ENCODE measurements at regions not wholly inside any gene's neighbourhood (a gene's known extent, or its start where the extent isn't known, plus 50 kb on each side); places are given as distances from the start of the nearest gene placed in this dataset.

DNA sequence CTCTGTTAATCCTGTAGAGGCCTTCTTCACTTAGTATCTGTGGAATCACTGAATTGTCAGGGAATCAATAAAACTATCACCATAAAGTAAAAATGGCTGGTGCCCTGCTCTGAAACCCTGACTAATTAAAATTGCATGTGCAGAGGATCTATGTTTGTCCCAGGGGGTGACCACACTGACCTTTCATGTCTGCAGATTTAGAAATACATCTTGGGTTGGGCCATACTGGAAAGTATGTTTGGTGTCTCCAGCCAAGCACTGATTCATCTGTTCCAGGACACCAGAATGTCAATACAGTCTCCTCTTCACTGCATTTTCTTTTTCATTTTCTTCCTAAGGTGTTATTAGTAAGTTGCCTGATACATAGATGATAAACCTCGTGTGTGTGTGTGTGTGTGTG, 490.9 kb upstream of the INTU start:
- Histone ChIP-seq H3K4me1 (ENCODE audit: low read length) (peaks cover 7% of the 10 kb centered on the region; the same call in 1 of the 2 replicates), H3K79me2 (ENCODE audit: low read length) (no peaks in the 10 kb centered on the region), H3K4me3 (ENCODE audit: low read length) (no peak overlapping the region), H3K9me2 (replicated peaks; ENCODE audit: insufficient read depth, low read length) (no peaks in the 10 kb centered on the region), H3K9me3 (replicated peaks; ENCODE audit: insufficient read depth, low read length) (no peaks in the 10 kb centered on the region), H3K27me3 (replicated peaks; ENCODE audit: insufficient read depth, low read length) (no peaks in the 10 kb centered on the region), H2AFZ (ENCODE audit: low read length) (no peak overlapping the region), H4K20me1 (ENCODE audit: insufficient read depth, low read length) (no peaks in the 10 kb centered on the region), H3K9ac (ENCODE audit: low read length) (no peak overlapping the region), H3K27ac (ENCODE audit: low read length) (no peak overlapping the region), H3K36me3 (replicated peaks; ENCODE audit: insufficient read depth, low read length) (no peaks in the 10 kb centered on the region), H3F3A (ENCODE audit: insufficient read depth, low read length) (no peaks in the 10 kb centered on the region), H3K4me2 (ENCODE audit: low read depth, low read length) (no peak overlapping the region)
- TF ChIP-seq, protein P1, sequence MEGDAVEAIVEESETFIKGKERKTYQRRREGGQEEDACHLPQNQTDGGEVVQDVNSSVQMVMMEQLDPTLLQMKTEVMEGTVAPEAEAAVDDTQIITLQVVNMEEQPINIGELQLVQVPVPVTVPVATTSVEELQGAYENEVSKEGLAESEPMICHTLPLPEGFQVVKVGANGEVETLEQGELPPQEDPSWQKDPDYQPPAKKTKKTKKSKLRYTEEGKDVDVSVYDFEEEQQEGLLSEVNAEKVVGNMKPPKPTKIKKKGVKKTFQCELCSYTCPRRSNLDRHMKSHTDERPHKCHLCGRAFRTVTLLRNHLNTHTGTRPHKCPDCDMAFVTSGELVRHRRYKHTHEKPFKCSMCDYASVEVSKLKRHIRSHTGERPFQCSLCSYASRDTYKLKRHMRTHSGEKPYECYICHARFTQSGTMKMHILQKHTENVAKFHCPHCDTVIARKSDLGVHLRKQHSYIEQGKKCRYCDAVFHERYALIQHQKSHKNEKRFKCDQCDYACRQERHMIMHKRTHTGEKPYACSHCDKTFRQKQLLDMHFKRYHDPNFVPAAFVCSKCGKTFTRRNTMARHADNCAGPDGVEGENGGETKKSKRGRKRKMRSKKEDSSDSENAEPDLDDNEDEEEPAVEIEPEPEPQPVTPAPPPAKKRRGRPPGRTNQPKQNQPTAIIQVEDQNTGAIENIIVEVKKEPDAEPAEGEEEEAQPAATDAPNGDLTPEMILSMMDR (IDR thresholded peaks at IDR 0.05; ENCODE audit: low read length) = no peak
- TF ChIP-seq EZH2 (optimal IDR thresholded peaks at IDR 0.05; ENCODE audit: low read depth, low read length) (no peak), EZH2phosphoT487 (IDR thresholded peaks at IDR 0.05; ENCODE audit: low read length) (no peak)
- DNase-seq = no peak

DNA sequence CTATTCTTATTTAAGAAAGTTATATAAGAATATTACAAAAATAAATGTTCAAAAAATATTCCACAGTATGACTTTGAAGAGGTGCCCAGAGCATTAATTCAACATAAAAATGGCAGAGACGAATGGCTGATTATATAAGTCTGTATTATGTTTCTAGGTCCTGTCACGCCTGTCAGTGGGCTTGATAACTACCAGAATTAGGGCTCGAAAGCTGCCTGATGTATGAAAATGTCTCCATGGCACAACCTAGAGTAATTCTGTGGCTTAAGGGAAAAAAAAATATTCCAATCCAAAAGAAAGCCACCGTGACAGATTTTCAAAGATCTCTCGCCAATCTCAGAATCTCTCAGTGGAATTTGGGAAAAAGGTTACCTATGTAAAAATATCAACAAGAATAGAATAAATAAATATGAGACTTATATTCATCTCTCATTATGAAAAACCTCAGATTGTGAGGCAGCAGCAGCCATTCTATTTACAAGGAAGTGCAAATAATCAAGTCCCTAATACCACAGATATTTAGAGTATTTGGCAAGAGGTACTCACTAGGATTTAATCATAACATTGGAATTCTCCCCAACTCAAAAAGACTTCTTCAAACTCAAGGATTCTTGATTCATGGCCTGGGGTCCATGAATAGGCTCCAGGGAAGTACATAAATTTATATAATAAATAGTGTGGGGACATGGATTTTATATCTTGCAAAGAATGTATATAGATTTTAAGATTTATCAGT, 489.1 kb upstream of the INTU start:
- TF ChIP-seq EZH2 (optimal IDR thresholded peaks at IDR 0.05; ENCODE audit: low read depth, low read length) (no peak), EZH2phosphoT487 (IDR thresholded peaks at IDR 0.05; ENCODE audit: low read length) (no peak)
- TF ChIP-seq, protein P1 (IDR thresholded peaks at IDR 0.05; ENCODE audit: low read length) = no peak
- no peak for DNase-seq
- H3K4me3 ChIP-seq (ENCODE audit: low read length) = no peak overlapping the region
- H3K4me2 ChIP-seq (ENCODE audit: low read depth, low read length) = no peak overlapping the region
- no peaks in the 10 kb centered on the region for H3K36me3 ChIP-seq (replicated peaks; ENCODE audit: insufficient read depth, low read length)
- no peaks in the 10 kb centered on the region for H3F3A ChIP-seq (ENCODE audit: insufficient read depth, low read length)
- H3K79me2 ChIP-seq (ENCODE audit: low read length) = no peaks in the 10 kb centered on the region
- H4K20me1 ChIP-seq (ENCODE audit: insufficient read depth, low read length) = no peaks in the 10 kb centered on the region
- no peak overlapping the region for H3K27ac ChIP-seq (ENCODE audit: low read length)
- H3K9ac ChIP-seq (ENCODE audit: low read length) = no peak overlapping the region
- H3K9me3 ChIP-seq (replicated peaks; ENCODE audit: insufficient read depth, low read length) = no peaks in the 10 kb centered on the region
- peaks cover 1% of the 10 kb centered on the region; the same call in 1 of the 2 replicates for H3K4me1 ChIP-seq (ENCODE audit: low read length)
- H3K9me2 ChIP-seq (replicated peaks; ENCODE audit: insufficient read depth, low read length) = no peaks in the 10 kb centered on the region
- H3K27me3 ChIP-seq (replicated peaks; ENCODE audit: insufficient read depth, low read length) = no peaks in the 10 kb centered on the region
- no peak overlapping the region for H2AFZ ChIP-seq (ENCODE audit: low read length)

DNA sequence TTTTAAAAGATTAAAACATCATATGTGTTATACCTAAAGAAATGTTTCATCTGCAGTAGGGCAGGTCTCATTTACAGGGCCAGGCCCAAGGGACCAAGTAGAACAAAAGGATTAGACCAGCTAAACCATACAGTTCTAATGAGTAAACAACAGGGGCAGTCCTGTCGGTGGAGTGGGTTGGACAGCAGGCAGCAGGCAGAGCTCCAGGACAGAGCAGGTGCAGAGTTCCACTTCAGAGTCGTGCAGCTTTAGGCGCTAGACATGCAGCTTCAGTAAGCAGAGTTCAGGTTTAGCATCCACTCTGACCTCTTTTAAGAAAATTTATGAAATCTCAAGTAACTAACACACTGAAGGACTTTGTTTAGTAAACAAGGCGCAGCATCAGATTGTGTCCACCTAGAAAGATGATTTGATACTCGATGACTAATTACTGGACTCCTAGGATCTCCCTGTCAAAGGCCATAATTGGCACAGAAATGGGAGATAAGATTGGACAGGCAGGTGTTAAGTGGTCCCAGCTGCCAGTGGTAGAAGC, 487.7 kb upstream of the INTU start:
- Histone ChIP-seq H3K79me2 (ENCODE audit: low read length) (no peaks in the 10 kb centered on the region), H3K9me3 (replicated peaks; ENCODE audit: insufficient read depth, low read length) (no peaks in the 10 kb centered on the region), H3K9me2 (replicated peaks; ENCODE audit: insufficient read depth, low read length) (no peaks in the 10 kb centered on the region), H2AFZ (ENCODE audit: low read length) (no peak overlapping the region), H3K36me3 (replicated peaks; ENCODE audit: insufficient read depth, low read length) (no peaks in the 10 kb centered on the region), H3K4me2 (ENCODE audit: low read depth, low read length) (no peak overlapping the region), H3K9ac (ENCODE audit: low read length) (no peak overlapping the region), H3F3A (ENCODE audit: insufficient read depth, low read length) (no peaks in the 10 kb centered on the region), H3K27me3 (replicated peaks; ENCODE audit: insufficient read depth, low read length) (no peaks in the 10 kb centered on the region), H3K27ac (ENCODE audit: low read length) (no peak overlapping the region), H3K4me1 (ENCODE audit: low read length) (no peaks in the 10 kb centered on the region), H3K4me3 (ENCODE audit: low read length) (no peak overlapping the region), H4K20me1 (ENCODE audit: insufficient read depth, low read length) (no peaks in the 10 kb centered on the region)
- no peak for DNase-seq
- TF ChIP-seq, protein P1 (IDR thresholded peaks at IDR 0.05; ENCODE audit: low read length) = no peak
- no peak for TF ChIP-seq EZH2phosphoT487 (IDR thresholded peaks at IDR 0.05; ENCODE audit: low read length)
- no peak for TF ChIP-seq EZH2 (optimal IDR thresholded peaks at IDR 0.05; ENCODE audit: low read depth, low read length)
